K562 (cell line): ENCODE measurements at regions not wholly inside any gene's neighbourhood (a gene's known extent, or its start where the extent isn't known, plus 50 kb on each side); places are given as distances from the start of the nearest gene placed in this dataset.

Experiments used
- ATAC-seq: fragments of 200-7000 bp; cut with Tn5 transposase; 3 replicates; pipeline ENCODE4 v1.9.1; 2020; ENCODE audit warnings: moderate library complexity
- BruUV-seq: library from RNA; stranded (reverse); fragments of 400-500 nt; replicated peaks from 2 replicates; lab custom pipeline; 2021; lab: Mats Ljungman, UMichigan
- CTCF ChIA-PET: fragments of 300-600 bp; formaldehyde crosslinking; extraction: SDS; loops from one replicate; lab custom pipeline; 2021; ENCODE audit warnings: low intra/inter-chr PET ratio; lab: Yijun Ruan, JAX
- POLR2A ChIA-PET: fragments of 300-600, 350-650 bp; sonication (Branson Sonifier 250); formaldehyde crosslinking; extraction: SDS; loops from one replicate; lab custom pipeline; 2021; ENCODE audit warnings: antibody characterized with exemption, inconsistent platforms; lab: Yijun Ruan, JAX
- DNase-seq, 4 experiments: peaks; one replicate each; pipeline versions ENCODE4 v3.0.0 to v3.0.0-alpha.2; 2011 to 2018; ENCODE audit warnings: low spot score in 3 of 4, mixed read lengths in 3 of 4; ENCODE audit errors: extremely low read depth in 1 of 4
- FAIRE-seq: peaks from 2 replicates; lab custom pipeline; 2011; peaks lifted over from hg19 to GRCh38; lab: Jason Lieb, UNC
- H2AFZ ChIP-seq: 2 replicates; pipeline ENCODE4 v1.6.0; 2011; ENCODE audit warnings: low read depth, low read length, control low read depth, inconsistent platforms
- H3K27ac ChIP-seq: fragments of 200-600 bp; 3 replicates; pipeline ENCODE4 v1.8.0; 2011; ENCODE audit warnings: low read depth, mild to moderate bottlenecking, control low read depth, inconsistent platforms, low read length, moderate library complexity, mixed read lengths; ENCODE audit errors: extremely low read depth
- H3K27me3 ChIP-seq, 2 experiments: fragments of 300-600 bp in 1 of 2; 2 replicates in 1 of 2; 3 replicates in 1 of 2; pipeline versions ENCODE4 v1.6.0 to v1.8.0; 2011; ENCODE audit warnings: inconsistent platforms in 2 of 2, low read length in 2 of 2, mild to moderate bottlenecking in 1 of 2, mixed read lengths in 1 of 2, moderate library complexity in 1 of 2; ENCODE audit not compliant: control insufficient read depth in 2 of 2, insufficient read depth in 2 of 2
- H3K36me3 ChIP-seq: fragments of 300-600 bp; 3 replicates; pipeline ENCODE4 v1.8.0; 2011; ENCODE audit warnings: mild to moderate bottlenecking, low read length, inconsistent platforms; ENCODE audit not compliant: control insufficient read depth, insufficient read depth
- H3K4me1 ChIP-seq, 2 experiments: fragments of 200-600 bp in 1 of 2; replicated peaks in 1 of 2; 2 replicates in 1 of 2; 3 replicates in 1 of 2; pipeline versions ENCODE4 v1.5.1 to v1.8.0; 2011; ENCODE audit warnings: inconsistent platforms in 2 of 2, low read length in 2 of 2, mild to moderate bottlenecking in 1 of 2, mixed read lengths in 1 of 2, moderate library complexity in 1 of 2; ENCODE audit not compliant: control insufficient read depth in 2 of 2, insufficient read depth in 2 of 2
- H3K4me2 ChIP-seq: 2 replicates; pipeline ENCODE4 v1.6.1; 2011; ENCODE audit warnings: low read length, control low read depth, inconsistent platforms, mixed read lengths; ENCODE audit not compliant: insufficient read depth
- H3K4me3 ChIP-seq: fragments of 200-600 bp; sonication (generic), shearing (Covaris generic); 2 replicates; pipeline ENCODE4 v1.5.1; 2016; ENCODE audit warnings: control low read depth, inconsistent platforms
- H3K79me2 ChIP-seq: fragments of 200-600 bp; 3 replicates; pipeline ENCODE4 v1.8.0; 2011; ENCODE audit warnings: low read length, inconsistent platforms; ENCODE audit not compliant: control insufficient read depth, insufficient read depth
- H3K9ac ChIP-seq, 2 experiments: 2 replicates each; pipeline versions ENCODE4 v1.6.0 to v1.6.1; 2011; ENCODE audit warnings: low read depth in 2 of 2, low read length in 2 of 2, control low read depth in 1 of 2, inconsistent platforms in 1 of 2, mild to moderate bottlenecking in 1 of 2, mixed read lengths in 1 of 2; ENCODE audit not compliant: insufficient read depth in 1 of 2
- H3K9me1 ChIP-seq: one replicate; pipeline ENCODE4 v1.6.0; 2011; ENCODE audit warnings: inconsistent platforms, mild to moderate bottlenecking, low read length, moderate library complexity; ENCODE audit not compliant: control insufficient read depth, insufficient read depth
- H3K9me3 ChIP-seq: replicated peaks from 2 replicates; pipeline ENCODE4 v1.5.1; 2011; ENCODE audit warnings: low read depth, low read length, inconsistent platforms; ENCODE audit not compliant: control insufficient read depth, insufficient read depth
- H4K20me1 ChIP-seq: replicated peaks from 2 replicates; pipeline ENCODE4 v1.6.1; 2011; ENCODE audit warnings: low read length, inconsistent platforms, mixed read lengths; ENCODE audit not compliant: control insufficient read depth, insufficient read depth
- KLF6 ChIP-seq: fragments of 250-450 bp; sonication (Bioruptor Pico); IDR thresholded peaks from 2 replicates; pipeline ENCODE4 v1.4.0; 2020; ENCODE audit warnings: mild to moderate bottlenecking, moderate library complexity, borderline replicate concordance
- MAFK ChIP-seq: IDR thresholded peaks from 2 replicates; pipeline ENCODE4 v1.6.1; 2011; ENCODE audit warnings: low read length, improper control_type of control experiment
- NCOR1 ChIP-seq: fragments of 450-650 bp; IDR thresholded peaks from 2 replicates; pipeline ENCODE4 v1.6.1; 2016; ENCODE audit warnings: mild to moderate bottlenecking, moderate library complexity
- RBM25 ChIP-seq: fragments of 200-400 bp; formaldehyde crosslinking; IDR thresholded peaks from 2 replicates; pipeline ENCODE4 v1.6.1; 2018; ENCODE audit warnings: low read length, low read depth, moderate library complexity; ENCODE audit not compliant: severe bottlenecking
- SIN3B ChIP-seq: fragments of 450-650 bp; IDR thresholded peaks from 2 replicates; pipeline ENCODE4 v1.6.1; 2017; ENCODE audit warnings: low read depth, mild to moderate bottlenecking, moderate library complexity
- TGIF2 ChIP-seq: sonication (generic); formaldehyde crosslinking; IDR thresholded peaks from 2 replicates; pipeline ENCODE4 v1.8.1; 2022; ENCODE audit warnings: mild to moderate bottlenecking, missing genetic modification reagents, moderate library complexity
- ZBTB33 ChIP-seq: sonication (generic); formaldehyde crosslinking; IDR thresholded peaks from 2 replicates; pipeline ENCODE4 v1.8.1; 2023; ENCODE audit warnings: mild to moderate bottlenecking, missing genetic modification reagents
- ZNF280A ChIP-seq: fragments of 450-650 bp; IDR thresholded peaks from 2 replicates; pipeline ENCODE4 v1.6.1; 2018; ENCODE audit warnings: mild to moderate bottlenecking, low read depth; ENCODE audit not compliant: partially characterized antibody
- ZNF318 ChIP-seq, 2 experiments: fragments of 450-650 bp; IDR thresholded peaks; 2 replicates each; pipeline ENCODE4 v1.6.1; 2016; ENCODE audit warnings: mild to moderate bottlenecking in 2 of 2, borderline replicate concordance in 1 of 2, low read depth in 1 of 2, moderate library complexity in 1 of 2
- WGBS: fragments of 100-300 bp; shearing (Covaris generic); methylation state at CpG from one replicate; pipeline ENCODE4 v1.1.6; 2016; ENCODE audit warnings: low coverage, mixed read lengths; ENCODE audit not compliant: insufficient coverage; ENCODE audit errors: missing lambda C conversion rate; 5-methylcytosine and 5-hydroxymethylcytosine counted together
- in situ Hi-C: fragments of 300-500 bp; cut with MboI; formaldehyde crosslinking; loops from 4 replicates; pipeline ENCODE4 v1.15.0; 2018; ENCODE audit warnings: inconsistent platforms, mixed read lengths
- intact Hi-C: fragments of 100-400 bp; cut with micrococcal nuclease; formaldehyde crosslinking; loops from 2 replicates; pipeline ENCODE4 v1.14.2; 2022

GRCh38 chr4:189062047-189062820, 878.4 kb upstream of the FRG1 start:
- Histone ChIP-seq H3K79me2 (no peaks in the 10 kb centered on the region), H4K20me1 (no peaks in the 10 kb centered on the region), H3K27ac (no peak overlapping the region), H3K9ac (no peak overlapping the region), H3K27me3 (no peaks in the 10 kb centered on the region), H3K9me3 (peaks cover 2% of the 10 kb centered on the region), H3K36me3 (no peaks in the 10 kb centered on the region), H2AFZ (no peak overlapping the region), H3K9me1 (no peaks in the 10 kb centered on the region), H3K4me2 (no peak overlapping the region), H3K4me1 (no peaks in the 10 kb centered on the region), H3K4me3 (no peak overlapping the region)
- in situ Hi-C loops (no loop called here), intact Hi-C loops (no loop called here)
- CTCF ChIA-PET, result no interaction called here
- 0% methylated on average over 2 of the region's 2 CpGs for WGBS
- POLR2A ChIA-PET, result no interaction called here
- ATAC-seq (no peak), FAIRE-seq (no peak), DNase-seq (no peak)
- no TSS peak for BruUV-seq
- no peak for TF ChIP-seq ZNF318 (IDR thresholded peaks at IDR 0.05; ENCODE audit: borderline replicate concordance in 1 of 2, low read depth in 1 of 2)
- TF ChIP-seq SIN3B, result no peak
- no peak for TF ChIP-seq TGIF2 (CRISPR knock-in tag)
- TF ChIP-seq ZNF280A, result no peak
- no peak for TF ChIP-seq NCOR1
- TF ChIP-seq KLF6, result no peak
- TF ChIP-seq MAFK, result no peak
- no peak for TF ChIP-seq ZBTB33 (CRISPR knock-in tag)
- no peak for TF ChIP-seq RBM25
